ENCODE measurements at regions not wholly inside any gene's neighbourhood (a gene's known extent, or its start where the extent isn't known, plus 50 kb on each side); places are given as distances from the start of the nearest gene placed in this dataset.

GRCh38 chr1:65512383-65512782, 91.9 kb downstream of the LEPR start:
- TF ChIP-seq POLR2A (IDR thresholded peaks at IDR 0.05): no peak
- no peak for TF ChIP-seq EP300 (IDR thresholded peaks at IDR 0.05)
- TF ChIP-seq POLR2AphosphoS5 (IDR thresholded peaks at IDR 0.05): no peak
- TF ChIP-seq, protein P1, sequence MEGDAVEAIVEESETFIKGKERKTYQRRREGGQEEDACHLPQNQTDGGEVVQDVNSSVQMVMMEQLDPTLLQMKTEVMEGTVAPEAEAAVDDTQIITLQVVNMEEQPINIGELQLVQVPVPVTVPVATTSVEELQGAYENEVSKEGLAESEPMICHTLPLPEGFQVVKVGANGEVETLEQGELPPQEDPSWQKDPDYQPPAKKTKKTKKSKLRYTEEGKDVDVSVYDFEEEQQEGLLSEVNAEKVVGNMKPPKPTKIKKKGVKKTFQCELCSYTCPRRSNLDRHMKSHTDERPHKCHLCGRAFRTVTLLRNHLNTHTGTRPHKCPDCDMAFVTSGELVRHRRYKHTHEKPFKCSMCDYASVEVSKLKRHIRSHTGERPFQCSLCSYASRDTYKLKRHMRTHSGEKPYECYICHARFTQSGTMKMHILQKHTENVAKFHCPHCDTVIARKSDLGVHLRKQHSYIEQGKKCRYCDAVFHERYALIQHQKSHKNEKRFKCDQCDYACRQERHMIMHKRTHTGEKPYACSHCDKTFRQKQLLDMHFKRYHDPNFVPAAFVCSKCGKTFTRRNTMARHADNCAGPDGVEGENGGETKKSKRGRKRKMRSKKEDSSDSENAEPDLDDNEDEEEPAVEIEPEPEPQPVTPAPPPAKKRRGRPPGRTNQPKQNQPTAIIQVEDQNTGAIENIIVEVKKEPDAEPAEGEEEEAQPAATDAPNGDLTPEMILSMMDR (IDR thresholded peaks at IDR 0.05): no peak
- no peaks in the 10 kb centered on the region for H3K9me3 ChIP-seq
- no peak for DNase-seq
- no peaks in the 10 kb centered on the region for H3K36me3 ChIP-seq
- intact Hi-C loops (cut with DNase I): no loop called here
- no peaks in the 10 kb centered on the region for H3K27me3 ChIP-seq
- no peak overlapping the region for H3K4me3 ChIP-seq
- WGBS, 2 donors: 58 to 73% methylated on average over 4 of the region's 4 CpGs
- no peaks in the 10 kb centered on the region for H3K4me1 ChIP-seq
- H3K27ac ChIP-seq: no peak overlapping the region

DNA sequence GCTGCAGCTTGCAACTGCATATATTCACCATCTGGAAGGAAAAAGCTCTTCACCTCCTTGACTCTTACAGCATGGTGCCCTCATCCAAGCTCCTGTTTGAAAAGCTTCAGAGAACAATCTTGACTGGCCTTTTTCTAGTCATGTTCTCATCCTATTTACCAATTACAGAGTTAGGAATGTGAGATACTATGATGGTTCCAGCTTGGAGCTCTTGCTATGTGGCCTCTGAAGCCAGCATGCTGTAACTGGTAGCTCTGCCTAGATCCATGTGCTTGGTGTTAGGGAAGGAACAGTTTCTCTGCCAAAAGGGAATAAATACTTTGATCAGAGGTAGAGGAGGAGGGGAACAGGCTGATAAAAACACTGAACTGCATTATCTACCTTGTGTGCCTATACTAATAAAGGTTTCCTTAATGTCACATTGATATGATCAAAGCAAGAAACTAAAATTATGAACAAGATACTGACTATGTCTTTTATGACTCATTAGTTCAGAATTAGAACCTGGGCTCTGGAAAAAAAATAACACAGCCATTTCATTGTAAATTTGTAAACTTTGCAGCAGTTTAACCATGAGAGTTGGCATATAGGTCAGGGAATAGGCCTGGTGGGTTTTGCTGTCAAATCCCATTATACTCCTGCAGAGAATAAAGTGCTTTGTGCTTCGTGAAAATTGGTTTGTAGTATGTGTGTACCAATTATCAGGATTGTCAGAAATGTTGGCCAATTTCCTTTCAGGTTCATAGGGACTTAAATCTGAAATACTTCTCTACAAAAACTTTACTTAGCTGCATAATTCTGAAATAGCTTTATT, 92.7 kb downstream of the LEPR start:
- no peaks in the 10 kb centered on the region for H3K36me3 ChIP-seq
- TF ChIP-seq POLR2AphosphoS5 (IDR thresholded peaks at IDR 0.05) (no peak), POLR2A (IDR thresholded peaks at IDR 0.05) (no peak), EP300 (IDR thresholded peaks at IDR 0.05) (no peak)
- TF ChIP-seq, protein P1 (IDR thresholded peaks at IDR 0.05): no peak
- H3K4me1 ChIP-seq: no peaks in the 10 kb centered on the region
- H3K27ac ChIP-seq: no peak overlapping the region
- no peaks in the 10 kb centered on the region for H3K27me3 ChIP-seq
- no peak overlapping the region for H3K4me3 ChIP-seq
- intact Hi-C loops (cut with DNase I): no loop called here
- H3K9me3 ChIP-seq: no peaks in the 10 kb centered on the region
- 86 to 92% methylated on average over 1 of the region's 1 CpG for WGBS, 2 donors
- no peak for DNase-seq

DNA sequence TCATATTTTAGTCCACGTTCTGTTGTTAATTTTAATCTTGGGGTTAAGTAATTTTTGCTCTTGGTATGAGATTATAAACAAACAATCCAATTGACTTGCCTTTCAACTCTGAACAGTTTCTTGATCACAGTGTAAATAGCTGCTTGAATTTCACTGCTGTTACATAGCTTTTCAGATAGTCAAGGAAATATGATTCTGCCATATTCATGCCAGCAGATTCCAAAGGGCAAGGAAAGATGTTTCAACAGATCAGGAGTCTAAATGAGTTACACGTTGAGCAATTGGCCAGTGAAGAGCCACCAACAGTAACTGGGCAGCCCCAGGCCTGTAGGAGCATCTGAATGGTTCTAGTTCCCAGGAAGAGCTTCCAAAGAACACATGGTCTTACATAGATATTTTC, 93.6 kb downstream of the LEPR start:
- no peaks in the 10 kb centered on the region for H3K4me1 ChIP-seq
- H3K9me3 ChIP-seq: no peaks in the 10 kb centered on the region
- no peak for DNase-seq
- TF ChIP-seq EP300 (IDR thresholded peaks at IDR 0.05) (no peak), POLR2AphosphoS5 (IDR thresholded peaks at IDR 0.05) (no peak), POLR2A (IDR thresholded peaks at IDR 0.05) (no peak)
- TF ChIP-seq, protein P1 (IDR thresholded peaks at IDR 0.05): no peak
- intact Hi-C loops (cut with DNase I): no loop called here
- H3K4me3 ChIP-seq: no peak overlapping the region
- H3K27ac ChIP-seq: no peak overlapping the region
- WGBS, 2 donors: 21 to 60% methylated on average over 2 of the region's 2 CpGs
- no peaks in the 10 kb centered on the region for H3K27me3 ChIP-seq
- no peaks in the 10 kb centered on the region for H3K36me3 ChIP-seq

DNA sequence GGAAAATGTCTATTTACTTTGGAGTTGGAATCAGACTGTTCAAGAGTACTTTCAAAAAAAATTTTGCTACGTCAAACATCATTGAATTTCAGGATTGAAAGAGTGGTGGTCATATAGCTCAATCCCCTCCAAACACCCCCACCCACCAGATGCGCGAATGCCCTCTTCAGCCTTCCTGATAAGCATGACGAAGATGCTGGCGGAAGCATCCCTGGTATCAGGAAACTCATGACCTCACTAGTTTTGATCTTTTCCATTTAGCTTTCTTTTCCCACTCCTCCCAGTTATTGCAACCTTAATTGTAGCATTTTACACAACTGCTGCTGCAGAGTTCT, 104.4 kb downstream of the LEPR start:
- Histone ChIP-seq H3K27me3 (peaks cover 15 to 44% (median 17%) of the 10 kb centered on the region in 3 donors), H3K27ac (peak overlapping the region in 2 of 4 donors; percentile 50 to 77), H3K9me3 (no peaks in the 10 kb centered on the region), H3K36me3 (no peaks in the 10 kb centered on the region), H3K4me3 (peak overlapping the region; percentile 25 to 50 (median 46)), H3K4me1 (peaks cover 0 to 12% (median 11%) of the 10 kb centered on the region in 4 donors)
- 21 to 37% methylated on average over 5 of the region's 5 CpGs for whole genome bisulfite sequencing, 2 donors
- TF ChIP-seq POLR2AphosphoS5 (IDR thresholded peaks at IDR 0.05): no peak
- no peak for TF ChIP-seq POLR2A (IDR thresholded peaks at IDR 0.05)
- no peak for TF ChIP-seq EP300 (IDR thresholded peaks at IDR 0.05)
- TF ChIP-seq, protein P1 (IDR thresholded peaks at IDR 0.05): no peak
- intact Hi-C loops (cut with DNase I): no loop called here
- no peak for DNase-seq

Measured in sigmoid colon (tissue), 6 donors.